GM21529 (cell line): ENCODE measurements at regions not wholly inside any gene's neighbourhood (a gene's known extent, or its start where the extent isn't known, plus 50 kb on each side); places are given as distances from the start of the nearest gene placed in this dataset.

ENCODE experiments used
- ATAC-seq: cut with Tn5 transposase; IDR thresholded peaks from one replicate; pipeline ENCODE4 v1.9.1; 2021; ENCODE audit not compliant: unreplicated experiment

DNA sequence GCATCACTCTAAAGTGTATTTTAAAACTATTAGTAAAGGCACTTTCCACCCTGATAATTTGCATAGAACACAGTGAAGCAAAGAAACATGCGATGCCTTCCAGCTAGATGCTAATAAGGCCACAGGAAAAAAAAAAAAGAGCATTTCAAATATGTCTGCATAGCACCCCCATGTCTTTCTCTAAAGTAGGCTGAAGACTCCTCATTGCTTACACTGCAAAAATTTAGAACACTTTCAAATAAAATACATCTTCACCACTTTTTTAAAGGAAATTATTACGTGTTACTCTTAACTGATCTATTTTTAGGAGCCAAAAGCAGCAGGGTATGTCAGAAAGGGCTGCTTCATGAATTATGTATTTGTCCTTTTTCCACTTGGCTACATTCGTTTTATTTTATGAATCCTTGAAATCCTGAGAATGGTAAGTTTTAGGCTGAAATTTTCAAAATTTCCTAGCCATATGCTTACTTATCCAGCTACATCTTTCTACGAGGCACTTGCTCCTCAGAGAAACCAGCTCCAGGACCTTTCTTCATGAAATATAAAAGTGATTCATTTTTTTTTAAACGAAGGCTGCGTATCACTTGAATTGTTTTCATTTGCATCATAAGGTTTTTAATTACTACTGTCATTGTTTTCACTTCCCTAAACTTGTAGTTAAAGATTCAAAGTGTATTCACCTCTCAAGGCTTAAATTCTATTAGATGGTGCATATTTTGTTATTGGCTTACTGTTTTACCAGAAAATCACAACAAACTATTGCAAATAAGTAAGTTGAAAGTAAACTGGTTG is 513.0 kb downstream of the PTPRC start:
- ATAC-seq, result peak; percentile 62

DNA sequence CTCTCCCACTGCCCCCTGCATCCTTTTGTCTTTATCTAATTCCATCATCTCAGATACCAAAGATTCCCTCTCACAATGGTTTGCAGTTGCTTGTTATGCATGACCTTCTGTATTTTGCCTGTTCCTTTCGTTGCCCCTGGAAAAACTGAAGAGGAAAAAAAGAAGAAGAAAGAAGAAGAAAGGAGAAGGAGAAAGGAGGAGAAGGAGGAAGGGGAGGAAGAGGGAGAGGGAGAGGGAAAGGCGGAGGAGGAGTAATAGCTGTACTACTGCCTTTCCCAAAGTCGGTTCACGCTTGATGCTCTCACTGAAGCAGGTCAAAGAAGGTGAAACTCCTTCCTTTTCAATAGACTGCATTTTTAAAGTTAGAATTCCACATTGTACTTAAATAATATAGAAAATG is 513.8 kb downstream of the PTPRC start:
- no peak for ATAC-seq

DNA sequence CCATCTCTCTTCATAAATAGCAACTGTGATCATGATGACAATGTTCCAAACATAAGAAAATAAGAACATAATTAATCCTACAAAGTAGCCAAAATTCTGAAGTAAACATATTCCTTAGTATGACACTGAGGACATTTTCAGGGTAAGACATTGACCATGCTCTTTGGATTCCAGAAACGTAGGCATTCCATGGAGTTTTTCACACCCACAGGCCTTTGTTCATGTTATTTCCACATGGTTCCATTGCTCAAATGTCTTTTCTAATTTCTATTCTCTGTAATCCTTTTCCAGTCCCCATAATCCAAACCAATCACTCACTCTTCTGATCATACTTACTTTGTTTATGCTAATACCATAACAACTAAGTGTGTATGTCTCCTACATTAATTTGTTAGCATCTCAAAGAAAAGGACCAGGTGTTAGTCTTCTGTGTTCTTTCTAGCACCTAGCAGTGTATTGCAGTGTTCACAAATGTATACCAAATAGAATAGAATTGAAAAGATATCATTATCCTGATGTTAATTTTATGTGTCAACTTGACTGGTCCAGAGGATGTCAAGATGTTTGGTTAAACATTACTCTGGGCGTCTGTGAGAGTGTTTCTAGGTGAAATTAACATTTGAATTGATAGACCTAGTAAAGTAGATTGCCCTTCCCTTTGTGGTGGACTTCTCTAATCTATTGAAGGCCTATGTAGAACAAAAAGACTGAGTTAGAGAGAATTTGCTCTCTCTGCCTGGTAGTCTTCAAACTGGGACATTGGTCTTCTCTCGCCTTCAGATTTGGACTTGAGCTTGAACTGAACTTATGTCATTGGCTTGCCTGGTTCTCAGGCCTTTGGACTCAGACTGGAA is 516.6 kb downstream of the PTPRC start:
- no peak for ATAC-seq

DNA sequence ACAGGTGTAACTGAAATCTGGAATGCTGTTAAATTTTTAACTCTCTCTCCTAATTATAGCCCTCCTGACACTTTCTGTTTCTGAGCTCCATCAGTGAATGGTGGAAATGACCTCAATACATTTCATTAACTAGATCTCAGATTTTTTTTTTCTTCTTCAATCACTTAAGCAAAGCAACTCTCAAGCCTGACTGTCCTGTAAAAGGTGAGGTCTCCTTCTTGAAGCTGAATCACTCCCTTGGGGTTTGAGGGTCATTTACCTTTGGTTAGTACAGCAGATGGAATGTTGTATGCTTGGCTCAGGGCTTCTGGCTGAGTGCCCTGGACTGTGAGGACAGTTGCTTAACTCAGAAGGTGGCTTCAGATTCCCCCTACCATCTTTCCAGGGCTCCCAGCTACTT is 518.7 kb downstream of the PTPRC start:
- no peak for ATAC-seq

DNA sequence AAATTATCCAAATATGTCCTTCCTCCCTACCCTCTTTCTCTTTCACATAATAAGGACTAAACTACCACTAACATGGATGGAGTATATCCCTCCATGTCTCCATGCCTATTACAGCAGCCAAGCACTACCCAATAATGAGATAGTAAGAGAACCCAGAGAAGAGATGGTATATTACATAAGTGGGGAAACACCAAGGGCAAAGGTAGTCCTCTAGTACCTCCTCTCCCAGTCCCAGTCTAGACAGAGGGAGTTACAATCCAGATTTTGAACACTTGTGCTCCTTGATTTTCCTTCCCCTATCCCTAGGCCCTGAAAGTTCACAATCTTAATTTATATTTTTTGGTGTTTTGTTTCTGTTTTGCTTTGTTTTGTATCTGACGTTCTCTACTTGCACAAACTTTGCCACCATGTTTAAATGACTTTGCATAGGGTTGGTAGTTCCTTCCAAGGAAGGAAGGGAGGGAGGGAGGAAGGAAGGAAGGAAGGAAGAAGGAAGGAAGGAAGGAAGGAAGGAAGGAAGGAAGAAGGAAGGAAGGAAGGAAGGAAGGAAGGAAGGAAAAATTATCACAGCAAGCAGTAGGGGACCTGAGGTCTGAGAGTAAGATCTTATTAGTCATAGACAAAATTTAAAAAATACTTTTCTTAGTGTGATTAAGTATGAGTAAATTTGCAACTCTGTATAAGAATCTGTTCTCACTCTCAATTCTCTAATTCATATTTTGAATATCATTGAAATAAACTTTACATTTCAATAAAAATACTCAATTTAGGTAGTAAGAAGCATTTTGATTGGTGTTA is 521.9 kb downstream of the PTPRC start:
- no peak for ATAC-seq

DNA sequence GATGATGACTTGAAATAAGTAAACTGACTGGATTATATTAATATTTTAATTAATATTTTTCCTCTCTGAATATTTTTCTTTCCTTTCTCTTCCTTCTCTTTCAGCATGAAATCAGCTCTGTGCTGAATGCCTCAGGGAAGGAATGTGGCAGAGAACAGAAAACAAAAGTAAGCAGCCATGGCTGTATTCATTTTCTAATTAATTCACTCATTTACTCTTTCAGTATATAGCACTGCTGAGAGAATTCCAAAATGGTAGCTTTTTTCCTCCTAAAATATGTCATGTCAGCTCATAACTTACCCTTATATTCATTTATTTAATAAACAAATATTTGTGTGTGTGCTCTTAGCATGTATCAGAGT is 522.5 kb downstream of the PTPRC start:
- no peak for ATAC-seq

DNA sequence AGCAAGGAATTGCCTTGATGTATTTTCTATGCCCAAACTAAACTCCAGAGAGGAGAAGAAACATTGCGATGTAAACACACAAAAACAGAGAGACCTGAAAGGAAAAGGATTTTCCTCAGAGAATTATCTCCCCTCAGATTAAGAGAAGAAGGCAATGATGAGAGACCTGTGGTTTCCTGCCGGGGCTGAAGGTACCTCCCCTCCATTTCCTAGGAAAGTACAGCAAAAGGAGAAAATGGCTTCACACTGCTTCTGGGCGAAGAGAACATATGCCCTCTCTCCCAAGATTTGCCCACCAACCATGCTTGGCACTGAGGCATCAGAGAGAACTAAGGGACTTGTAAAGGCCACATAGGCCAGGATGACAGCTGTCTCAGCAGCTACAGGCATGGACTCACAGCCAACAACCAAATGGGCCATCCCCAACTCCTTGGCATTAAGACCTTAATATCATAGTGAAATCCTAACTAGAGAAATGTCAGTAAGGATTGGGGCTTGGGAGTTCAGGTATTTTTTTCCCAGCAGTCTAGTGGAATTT is 523.0 kb downstream of the PTPRC start:
- ATAC-seq, result no peak

DNA sequence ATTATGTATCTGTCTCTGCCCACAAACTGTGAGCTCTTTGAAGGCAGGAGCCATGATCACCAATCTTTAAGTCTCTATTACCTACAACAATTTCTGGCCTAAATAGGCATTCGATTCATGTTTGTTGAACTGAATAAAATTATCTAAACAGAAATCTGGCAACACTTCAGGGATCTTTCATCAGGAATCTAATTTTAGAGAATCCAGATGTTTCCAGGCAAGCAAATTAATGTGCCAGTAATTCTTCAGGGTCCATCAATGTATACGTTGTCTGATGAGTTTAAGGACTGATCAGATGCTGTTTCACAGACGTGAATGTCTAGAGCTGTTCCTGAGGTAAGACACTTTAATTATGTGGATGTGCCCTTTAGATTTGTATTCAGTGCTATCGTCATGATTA is 524.4 kb downstream of the PTPRC start:
- no peak for ATAC-seq

DNA sequence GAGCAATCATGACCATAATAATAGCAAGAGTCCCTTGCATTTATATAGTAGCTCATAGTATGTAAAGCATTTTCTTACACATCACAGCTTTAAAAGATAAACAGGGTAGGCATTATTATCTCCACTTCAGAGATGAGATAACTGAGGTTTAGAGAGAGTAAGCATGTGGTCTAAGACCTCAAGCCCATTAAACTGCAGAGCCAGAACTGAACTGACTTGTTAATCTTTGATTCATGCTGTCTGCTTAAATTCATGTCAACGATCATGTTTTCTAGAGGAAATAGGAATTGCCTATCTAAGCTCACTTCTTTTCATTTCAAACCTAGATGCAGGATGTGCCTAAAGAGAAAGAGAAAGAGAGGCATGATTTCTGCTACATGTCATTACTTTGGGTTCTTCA is 524.8 kb downstream of the PTPRC start:
- ATAC-seq, result no peak

DNA sequence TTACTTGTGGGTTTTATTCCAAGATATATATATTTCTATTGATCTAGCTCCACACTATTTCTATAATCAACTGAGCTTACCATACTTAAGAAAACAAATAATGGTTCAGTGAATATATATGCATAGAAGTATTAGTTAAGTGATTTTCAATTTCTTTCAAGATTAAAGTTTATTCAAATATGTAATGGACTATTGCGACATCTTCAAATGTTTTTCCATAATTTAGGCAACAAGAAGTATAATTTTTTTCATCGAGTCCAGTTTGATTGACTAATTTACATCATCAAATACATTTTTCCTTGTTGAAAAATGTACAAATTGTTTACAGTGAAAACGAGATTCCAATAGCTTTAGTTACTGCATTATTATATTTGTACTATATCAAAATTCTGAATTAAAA is 528.6 kb downstream of the PTPRC start:
- no peak for ATAC-seq

DNA sequence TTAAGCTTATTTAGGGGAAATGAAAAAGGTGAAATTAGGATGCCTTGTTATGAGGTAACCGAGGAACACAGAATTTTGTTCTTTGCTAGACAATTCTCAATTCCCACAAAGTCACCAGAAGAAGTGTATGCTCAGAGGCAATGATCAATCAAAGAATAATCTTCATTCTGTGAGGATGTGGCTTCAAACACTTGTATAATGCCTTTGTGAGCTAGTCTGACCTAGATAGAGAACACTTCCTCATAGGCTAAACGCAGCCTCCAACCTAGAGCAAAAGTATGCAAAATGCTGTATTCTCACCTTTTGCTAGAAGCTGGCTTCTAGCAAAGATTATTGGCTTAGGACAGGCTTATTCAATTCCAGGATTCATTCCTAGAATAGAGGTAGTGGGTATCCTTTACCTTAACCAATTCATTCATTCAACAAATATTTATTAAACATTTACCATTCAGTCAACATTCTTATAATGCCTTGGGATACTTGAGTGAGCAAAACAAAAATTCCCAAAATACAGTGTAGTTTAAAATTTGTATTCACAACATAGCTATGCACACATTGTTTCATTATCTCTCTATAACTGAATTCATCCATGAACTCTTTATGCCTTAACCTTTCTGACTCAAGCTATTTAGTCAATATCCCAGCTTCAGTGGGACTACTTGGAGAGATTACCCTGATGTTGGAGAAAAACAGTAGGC is 530.2 kb downstream of the PTPRC start:
- no peak for ATAC-seq

DNA sequence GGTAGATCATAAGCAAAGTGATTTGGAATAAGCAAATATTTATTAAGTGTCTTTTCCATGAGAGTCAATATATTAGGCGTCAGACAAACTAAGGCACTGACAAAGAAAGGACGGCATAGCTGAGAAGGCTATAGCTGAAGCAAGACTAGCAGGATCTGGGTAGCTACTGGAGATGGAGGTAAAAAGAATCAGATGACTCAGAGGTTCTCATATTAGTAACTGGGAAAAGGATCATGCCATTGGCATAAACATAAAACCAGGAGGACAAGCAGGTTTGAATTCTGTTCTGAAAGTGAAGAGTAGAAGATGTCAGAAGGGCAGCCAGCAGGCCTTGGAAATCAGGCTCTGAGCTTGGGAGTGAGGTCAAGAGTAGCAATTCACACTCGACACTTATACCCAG is 531.9 kb downstream of the PTPRC start:
- ATAC-seq, result no peak

DNA sequence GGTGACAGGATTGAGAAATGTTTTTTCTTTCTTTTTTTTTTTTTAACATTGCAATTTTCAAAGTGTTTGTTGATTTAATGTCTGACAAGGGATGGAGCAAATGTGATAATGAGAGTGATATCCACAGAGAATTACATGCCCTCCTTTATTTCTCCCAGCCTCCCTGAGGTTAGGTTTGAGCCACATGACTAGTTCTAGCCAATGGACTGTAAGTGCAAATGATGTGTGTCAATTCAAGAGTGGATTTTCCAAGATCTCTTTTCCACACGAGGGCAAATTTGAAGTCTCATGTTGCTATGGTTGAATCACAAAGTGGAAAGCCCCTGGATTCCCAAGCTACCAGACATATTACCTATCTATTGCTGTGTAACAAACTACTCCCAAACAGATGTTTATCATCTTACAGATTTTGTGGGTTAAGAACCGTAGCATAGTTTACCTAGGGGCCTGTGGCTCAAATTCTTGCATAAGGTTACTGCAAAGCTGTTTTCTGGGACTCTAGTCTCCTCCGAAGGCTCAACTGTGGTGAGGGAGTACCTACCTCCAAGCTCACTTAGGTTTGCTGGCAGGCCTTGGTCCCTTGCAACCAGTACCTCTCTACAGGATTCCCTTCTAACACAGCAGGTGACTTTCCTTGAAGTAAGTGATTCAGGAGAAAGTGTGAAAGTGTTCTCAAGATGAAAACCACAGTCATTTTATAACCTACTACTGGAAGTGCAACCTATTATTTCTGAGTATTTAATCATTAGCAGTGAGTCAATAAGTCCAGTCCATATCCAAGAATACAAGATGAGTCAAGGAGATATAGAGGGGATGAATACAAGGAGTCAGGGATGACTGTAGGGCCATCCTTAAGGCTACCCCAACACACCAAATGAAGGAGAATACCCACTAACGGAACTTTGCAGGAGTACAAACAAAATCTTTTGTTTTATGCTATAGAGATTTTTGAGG is 533.6 kb downstream of the PTPRC start:
- ATAC-seq, result peak; percentile 10

DNA sequence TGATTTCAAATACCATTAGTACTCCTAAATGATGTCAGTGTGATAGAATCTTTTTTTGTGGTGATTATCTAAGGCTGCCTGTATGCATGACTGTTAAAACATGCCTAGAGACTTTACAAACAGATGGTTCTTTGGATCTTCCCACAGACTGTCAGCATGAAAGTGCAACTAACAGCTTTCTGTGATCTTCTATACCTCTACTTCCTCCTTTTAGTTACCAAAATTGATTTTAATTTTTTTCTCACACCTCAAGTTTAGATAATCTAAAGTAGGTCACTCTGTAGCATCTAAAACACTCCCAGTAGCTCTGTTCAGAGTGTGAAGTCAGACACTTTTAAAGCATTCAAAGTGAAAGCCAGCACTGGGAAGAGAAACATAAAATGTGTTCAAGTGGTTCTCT is 534.5 kb downstream of the PTPRC start:
- ATAC-seq, result peak; percentile 97

DNA sequence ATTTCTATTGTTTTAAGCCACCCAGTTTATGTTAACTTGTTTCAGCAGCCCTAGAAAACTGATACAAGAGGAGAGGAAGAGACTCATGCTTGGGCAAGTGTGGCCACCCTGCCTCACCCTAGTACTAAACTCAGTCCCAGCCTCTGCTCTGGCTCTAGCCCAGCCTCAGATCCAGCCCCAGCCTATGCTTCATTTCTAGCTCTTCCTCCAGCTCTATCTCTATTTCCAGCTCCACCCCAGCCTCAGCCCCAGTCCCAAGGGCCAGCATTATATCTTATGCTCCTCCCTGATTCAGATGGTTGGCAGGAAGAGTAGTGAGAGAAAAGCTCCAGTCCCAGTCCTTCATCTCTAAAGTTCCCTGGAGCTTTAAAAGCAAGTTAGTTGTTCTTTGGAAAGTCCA is 535.5 kb downstream of the PTPRC start:
- ATAC-seq, result no peak

DNA sequence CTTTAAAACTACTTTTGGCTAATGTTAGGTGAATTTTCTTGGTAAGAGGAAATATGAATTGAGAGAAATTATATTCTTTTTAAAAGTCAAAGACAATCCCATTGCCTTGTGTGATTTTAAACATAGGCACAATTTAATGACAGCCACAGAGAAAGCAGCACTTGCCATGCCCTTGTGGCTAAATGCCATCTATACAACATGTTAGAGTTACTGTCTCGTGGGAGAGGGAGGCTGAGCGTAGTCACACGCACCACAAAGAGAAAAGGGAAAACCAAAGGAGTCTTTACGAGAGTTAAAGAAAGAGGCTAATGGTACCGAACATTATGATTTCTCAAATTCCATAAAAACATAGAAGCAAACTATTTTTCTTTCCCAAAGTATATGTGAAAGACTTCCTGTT is 537.9 kb downstream of the PTPRC start:
- no peak for ATAC-seq

DNA sequence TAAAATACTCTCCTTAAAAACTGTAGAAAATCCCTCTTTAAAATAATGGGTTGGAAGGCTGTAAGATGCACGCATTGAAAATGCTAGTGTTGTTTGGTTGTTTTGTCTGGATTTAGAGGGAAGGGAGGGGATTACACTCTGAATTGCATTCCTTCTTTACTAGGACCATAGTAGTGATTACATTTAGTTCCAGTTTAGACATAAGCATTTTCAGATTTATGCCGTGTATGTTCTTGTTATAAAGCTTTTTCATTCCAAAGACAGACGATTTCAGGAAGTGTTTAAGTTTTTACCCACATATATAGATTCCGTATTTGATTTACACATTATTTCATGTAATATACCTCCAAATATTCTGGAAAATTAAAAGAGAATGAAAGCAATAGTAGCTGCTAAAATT is 538.4 kb downstream of the PTPRC start:
- ATAC-seq, result no peak

DNA sequence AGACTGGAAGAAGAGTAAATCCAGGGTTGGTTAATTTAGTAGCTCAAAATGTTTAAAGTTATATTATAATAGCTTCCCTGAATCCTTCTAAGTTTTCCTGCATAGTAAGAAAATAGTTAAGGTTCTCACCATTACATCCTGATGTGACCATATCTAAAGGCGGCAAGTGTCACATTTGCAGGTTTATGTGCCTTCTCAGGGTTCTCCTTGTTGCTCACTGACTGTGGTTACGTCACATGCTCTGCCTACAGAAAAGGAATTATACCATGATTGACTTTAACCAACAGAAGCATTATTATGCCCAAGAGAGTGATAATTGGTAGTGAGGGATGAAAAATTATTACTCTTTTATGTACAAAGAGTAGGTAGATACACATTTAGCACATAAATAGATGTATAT is 539.8 kb downstream of the PTPRC start:
- no peak for ATAC-seq

DNA sequence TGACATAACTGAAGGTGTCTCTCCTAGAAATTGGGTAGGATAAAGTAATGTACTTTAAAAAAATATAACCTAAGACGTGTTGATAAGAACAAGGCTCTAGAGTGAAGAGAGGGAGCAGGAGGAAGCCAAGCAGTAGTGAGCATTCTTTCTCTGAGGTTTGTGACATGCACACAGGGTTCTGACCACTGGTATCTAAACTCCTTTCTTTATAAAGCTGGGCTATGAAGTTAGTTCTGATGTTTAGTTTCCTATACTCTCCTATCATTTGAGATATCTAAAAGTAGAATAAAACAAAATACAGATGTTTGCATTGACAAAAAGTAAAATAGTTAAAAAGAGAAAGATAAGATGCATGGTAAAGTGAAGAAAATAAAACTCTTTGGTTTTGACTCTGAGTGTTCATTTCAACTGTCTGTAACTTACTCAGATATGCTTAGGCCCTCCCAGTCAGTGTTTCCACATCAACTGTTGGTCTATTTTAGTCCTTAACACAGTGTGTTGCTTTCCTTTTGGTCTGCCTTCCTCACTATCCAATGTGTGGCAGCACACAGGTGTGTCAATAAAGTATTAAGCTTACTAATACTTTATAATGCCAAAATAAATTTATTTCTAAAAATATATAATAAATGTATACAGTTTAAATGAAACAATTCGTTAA is 543.5 kb downstream of the PTPRC start:
- ATAC-seq, result peak; percentile 74
